ENCODE measurements at regions not wholly inside any gene's neighbourhood (a gene's known extent, or its start where the extent isn't known, plus 50 kb on each side); places are given as distances from the start of the nearest gene placed in this dataset.

- no peak overlapping the region for H3K27ac ChIP-seq
- no peak for TF ChIP-seq POLR2A (IDR thresholded peaks at IDR 0.05)
- no peak for TF ChIP-seq CTCF (IDR thresholded peaks at IDR 0.05)
- H3K4me1 ChIP-seq = no peaks in the 10 kb centered on the region
- 46 to 68% (median 62%) methylated on average over 1 of the region's 1 CpG for WGBS, 4 donors
- H3K27me3 ChIP-seq = no peaks in the 10 kb centered on the region
- intact Hi-C loops (cut with DNase I) = no loop called here
- no peaks in the 10 kb centered on the region for H3K9me3 ChIP-seq
- no peak overlapping the region for H3K4me3 ChIP-seq
- DNase-seq (no peak), ATAC-seq (no peak)
- peaks cover 0 to 7% (median 0%) of the 10 kb centered on the region in 9 donors for H3K36me3 ChIP-seq
Observed at GRCh38 chr15:99842071-99842470, 108.8 kb upstream of the LYSMD4 start.

GRCh38 chr15:99826157-99826780, 93.0 kb upstream of the LYSMD4 start:
- no peaks in the 10 kb centered on the region for H3K4me1 ChIP-seq
- no peak for DNase-seq
- H3K27ac ChIP-seq = no peak overlapping the region
- intact Hi-C loops (cut with DNase I) = no loop called here
- H3K27me3 ChIP-seq = no peaks in the 10 kb centered on the region
- H3K4me3 ChIP-seq = no peak overlapping the region
- 89 to 96% (median 93%) methylated on average over 4 of the region's 4 CpGs for WGBS, 4 donors
- H3K36me3 ChIP-seq = peaks cover 0 to 8% (median 0%) of the 10 kb centered on the region in 9 donors
- TF ChIP-seq POLR2A (IDR thresholded peaks at IDR 0.05) = no peak
- TF ChIP-seq CTCF (IDR thresholded peaks at IDR 0.05) = no peak
- no peak for ATAC-seq
- peaks cover 0 to 6% (median 0%) of the 10 kb centered on the region in 12 donors for H3K9me3 ChIP-seq

DNA sequence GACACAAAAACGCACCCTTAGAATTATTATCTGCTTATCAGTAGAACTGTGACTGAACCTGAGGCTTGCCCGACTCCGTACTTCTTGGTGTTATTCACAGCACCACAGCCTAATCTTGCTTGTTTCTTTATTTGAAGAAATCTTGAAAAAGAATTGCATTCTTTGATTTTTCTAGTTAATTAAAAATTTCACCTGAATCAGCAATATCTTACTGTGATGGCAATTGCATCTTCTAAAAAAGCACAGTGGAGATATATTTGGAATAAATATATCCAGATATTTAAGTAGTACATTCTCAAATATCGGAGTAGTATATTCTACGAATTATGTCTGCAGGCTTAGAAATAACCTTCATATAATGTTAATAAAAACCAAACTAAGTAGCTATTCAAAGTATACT, 90.1 kb upstream of the LYSMD4 start:
- no peak for ATAC-seq
- DNase-seq = no peak
- Histone ChIP-seq H3K36me3 (peaks cover 0 to 8% (median 0%) of the 10 kb centered on the region in 9 donors), H3K9me3 (peaks cover 0 to 3% (median 0%) of the 10 kb centered on the region in 12 donors), H3K27me3 (no peaks in the 10 kb centered on the region), H3K27ac (no peak overlapping the region), H3K4me1 (peaks cover 0 to 8% (median 0%) of the 10 kb centered on the region in 12 donors), H3K4me3 (no peak overlapping the region)
- WGBS, 4 donors = 88 to 98% (median 93%) methylated on average over 5 of the region's 5 CpGs
- intact Hi-C loops (cut with DNase I) = no loop called here
- TF ChIP-seq POLR2A (IDR thresholded peaks at IDR 0.05) (no peak), CTCF (IDR thresholded peaks at IDR 0.05) (no peak)

GRCh38 chr15:99819981-99820718, 86.9 kb upstream of the LYSMD4 start:
- ATAC-seq (no peak), DNase-seq (no peak)
- Histone ChIP-seq H3K36me3 (peaks cover 0 to 5% (median 0%) of the 10 kb centered on the region in 9 donors), H3K27ac (no peak overlapping the region), H3K27me3 (no peaks in the 10 kb centered on the region), H3K9me3 (no peaks in the 10 kb centered on the region), H3K4me1 (peaks cover 0 to 15% (median 0%) of the 10 kb centered on the region in 12 donors), H3K4me3 (no peak overlapping the region)
- intact Hi-C loops (cut with DNase I) = loop anchor here in 1 of 10 donors (10.0 kb wide), 1 partner anchor 85 kb away; no protein-coding TSS in a partner anchor
- TF ChIP-seq CTCF (IDR thresholded peaks at IDR 0.05) (no peak), POLR2A (IDR thresholded peaks at IDR 0.05) (no peak)
- 91 to 93% (median 92%) methylated on average over 2 of the region's 2 CpGs for WGBS, 4 donors
